SK-N-SH (cell line): ENCODE measurements at regions not wholly inside any gene's neighbourhood (a gene's known extent, or its start where the extent isn't known, plus 50 kb on each side); places are given as distances from the start of the nearest gene placed in this dataset.

Experiments
- CTCF ChIA-PET: fragments of 300-600, 350-600 bp; formaldehyde crosslinking; extraction: SDS; loops from one replicate; lab custom pipeline; 2021; lab: Yijun Ruan, JAX
- POLR2A ChIA-PET: fragments of 350-600 bp; sonication (Branson Sonifier 250); formaldehyde crosslinking; extraction: SDS; loops from one replicate; lab custom pipeline; 2020; ENCODE audit warnings: antibody characterized with exemption, inconsistent platforms; lab: Yijun Ruan, JAX
- DNase-seq: peaks from one replicate; pipeline ENCODE4 v3.0.0; 2012
- H2AFZ ChIP-seq: fragments of 200-600 bp; sonication (generic); 2 replicates; pipeline ENCODE4 v1.8.1; 2016; ENCODE audit warnings: antibody characterized with exemption, mild to moderate bottlenecking, low read depth
- H3F3A ChIP-seq: fragments of 200-600 bp; sonication (generic); replicated peaks from 2 replicates; pipeline ENCODE3; 2016; ENCODE audit warnings: antibody characterized with exemption, mild to moderate bottlenecking; ENCODE audit not compliant: insufficient read depth
- H3K27ac ChIP-seq, 2 experiments: fragments of 200-500 bp in 1 of 2; fragments of 200-600 bp in 1 of 2; sonication (Bioruptor generic) in 1 of 2; sonication (generic), shearing (Covaris generic) in 1 of 2; 2 replicates each; pipeline versions ENCODE4 v1.5.1 to v1.6.1; 2014 to 2016; ENCODE audit warnings: low read depth in 2 of 2, inconsistent platforms in 1 of 2, low read length in 1 of 2, mild to moderate bottlenecking in 1 of 2, mixed read lengths in 1 of 2
- H3K27me3 ChIP-seq: fragments of 200-600 bp; sonication (generic), shearing (Covaris generic); 2 replicates; pipeline ENCODE4 v1.6.1; 2016; ENCODE audit warnings: mixed run types; ENCODE audit not compliant: insufficient read depth
- H3K36me3 ChIP-seq, 2 experiments: fragments of 200-500 bp in 1 of 2; fragments of 200-600 bp in 1 of 2; sonication (Bioruptor generic) in 1 of 2; sonication (generic) in 1 of 2; replicated peaks in 1 of 2; 2 replicates each; pipeline versions ENCODE3 to v1.5.1; 2014 to 2016; ENCODE audit warnings: low read length in 1 of 2, mild to moderate bottlenecking in 1 of 2; ENCODE audit not compliant: insufficient read depth in 2 of 2, control insufficient read depth in 1 of 2
- H3K4me1 ChIP-seq, 2 experiments: fragments of 200-500 bp in 1 of 2; fragments of 200-600 bp in 1 of 2; sonication (Bioruptor generic) in 1 of 2; sonication (generic), shearing (Covaris generic) in 1 of 2; 2 replicates each; pipeline versions ENCODE4 v1.5.1 to v1.6.1; 2014 to 2016; ENCODE audit warnings: low read depth in 1 of 2, low read length in 1 of 2, mixed run types in 1 of 2; ENCODE audit not compliant: insufficient read depth in 2 of 2, control insufficient read depth in 1 of 2
- H3K4me2 ChIP-seq: fragments of 200-600 bp; sonication (generic), shearing (Covaris generic); 2 replicates; pipeline ENCODE4 v1.6.1; 2017; ENCODE audit warnings: mixed run types
- H3K4me3 ChIP-seq, 2 experiments: fragments of 200-500 bp in 1 of 2; fragments of 200-600 bp in 1 of 2; sonication (Bioruptor generic) in 1 of 2; sonication (generic), shearing (Covaris generic) in 1 of 2; 2 replicates each; pipeline versions ENCODE4 v1.5.1 to v1.8.1; 2014 to 2016; ENCODE audit warnings: low read depth in 2 of 2, inconsistent platforms in 1 of 2, low read length in 1 of 2, mild to moderate bottlenecking in 1 of 2, mixed read lengths in 1 of 2, moderate library complexity in 1 of 2
- H3K79me2 ChIP-seq: fragments of 200-600 bp; sonication (generic); 2 replicates; pipeline ENCODE4 v1.8.1; 2017; ENCODE audit warnings: mild to moderate bottlenecking; ENCODE audit not compliant: insufficient read depth
- H3K9ac ChIP-seq: fragments of 200-600 bp; sonication (generic); 2 replicates; pipeline ENCODE4 v1.6.1; 2017; ENCODE audit warnings: mixed run types
- H3K9me2 ChIP-seq: fragments of 200-600 bp; sonication (generic); 2 replicates; pipeline ENCODE4 v1.6.1; 2017; ENCODE audit warnings: mixed run types
- H3K9me3 ChIP-seq: fragments of 200-600 bp; sonication (generic); 2 replicates; pipeline ENCODE4 v1.6.1; 2017; ENCODE audit warnings: mixed run types, mild to moderate bottlenecking, moderate library complexity
- H4K20me1 ChIP-seq: fragments of 200-600 bp; sonication (generic); 2 replicates; pipeline ENCODE4 v1.6.1; 2017; ENCODE audit warnings: mild to moderate bottlenecking, mixed run types; ENCODE audit not compliant: insufficient read depth
- FOXJ3 ChIP-seq: sonication (generic); formaldehyde crosslinking; IDR thresholded peaks from 2 replicates; pipeline ENCODE4 v1.5.1; 2020; ENCODE audit warnings: mild to moderate bottlenecking, missing genetic modification reagents
- GABPA ChIP-seq: IDR thresholded peaks from 2 replicates; pipeline ENCODE4 v1.4.0; 2012; ENCODE audit warnings: low read depth, mild to moderate bottlenecking
- MAX ChIP-seq: IDR thresholded peaks from 2 replicates; pipeline ENCODE4 v1.4.0; 2012; ENCODE audit warnings: low read depth
- MEF2A ChIP-seq: IDR thresholded peaks from 2 replicates; pipeline ENCODE4 v1.4.0; 2012; ENCODE audit warnings: low read depth, borderline replicate concordance
- NFIC ChIP-seq: IDR thresholded peaks from 2 replicates; pipeline ENCODE4 v1.4.0; 2012; ENCODE audit warnings: borderline replicate concordance
- PBX3 ChIP-seq: IDR thresholded peaks from 2 replicates; pipeline ENCODE4; 2012
- REST ChIP-seq: IDR thresholded peaks from 2 replicates; pipeline ENCODE4 v1.6.1; 2012; ENCODE audit warnings: mild to moderate bottlenecking, low read depth, low read length, moderate library complexity
- TAF1 ChIP-seq: IDR thresholded peaks from 2 replicates; pipeline ENCODE4 v1.6.1; 2012; ENCODE audit warnings: low read depth, mild to moderate bottlenecking, low read length, moderate library complexity, borderline replicate concordance
- USF1 ChIP-seq: IDR thresholded peaks from 2 replicates; pipeline ENCODE4 v1.4.0; 2012; ENCODE audit warnings: low read depth, borderline replicate concordance
- USF2 ChIP-seq: fragments of 150-350 bp; IDR thresholded peaks from 2 replicates; pipeline ENCODE4 v1.6.1; 2017; ENCODE audit warnings: antibody characterized with exemption, low read length, low read depth, borderline replicate concordance
- ZBTB33 ChIP-seq: IDR thresholded peaks from 2 replicates; pipeline ENCODE4 v1.4.0; 2012; ENCODE audit warnings: low read depth, borderline replicate concordance
- WGBS: methylation state at CpG from one replicate; pipeline ENCODE4 v1.1.6; 2017; ENCODE audit warnings: low lambda C conversion rate; 5-methylcytosine and 5-hydroxymethylcytosine counted together

GRCh38 chr18:44497311-44497710 is 183.4 kb upstream of the SETBP1 start:
- CTCF ChIA-PET, result no interaction called here
- 62% methylated on average over 3 of the region's 3 CpGs for WGBS

More at GRCh38 chr18:44497311-44497710, 183.4 kb upstream of the SETBP1 start:
- Histone ChIP-seq H3K9me3 (no peaks in the 10 kb centered on the region; the same call in 1 of the 2 replicates), H3K9me2 (0 out of 2 replicates have a peak, but pooled peaks cover 4% of the 10 kb centered on the region), H3K9ac (no peak overlapping the region), H3K79me2 (no peaks in the 10 kb centered on the region), H3K4me3 (no peak overlapping the region), H3K27me3 (no peaks in the 10 kb centered on the region), H3F3A (no peaks in the 10 kb centered on the region), H3K36me3 (no peaks in the 10 kb centered on the region), H3K27ac (peak overlapping the region in 1 of 2 experiments; percentile 28; a peak in 1 of 4 replicates), H3K4me2 (no peak overlapping the region), H3K4me1 (no peaks in the 10 kb centered on the region; a peak in 2 of 4 replicates), H4K20me1 (no peaks in the 10 kb centered on the region), H2AFZ (no peak overlapping the region)
- no peak for DNase-seq
- TF ChIP-seq MEF2A, result no peak
- TF ChIP-seq USF1, result no peak
- no peak for TF ChIP-seq TAF1
- no peak for TF ChIP-seq FOXJ3 (CRISPR knock-in tag)
- TF ChIP-seq USF2, result no peak
- no peak for TF ChIP-seq MAX
- TF ChIP-seq GABPA, result no peak
- TF ChIP-seq ZBTB33, result no peak
- TF ChIP-seq PBX3, result no peak
- no peak for TF ChIP-seq REST
- no peak for TF ChIP-seq NFIC
- POLR2A ChIA-PET, result no interaction called here
